C4-2B (cell line): ENCODE measurements at regions not wholly inside any gene's neighbourhood (a gene's known extent, or its start where the extent isn't known, plus 50 kb on each side); places are given as distances from the start of the nearest gene placed in this dataset.

Experiments
- CTCF ChIP-seq: fragments of 450-650 bp; conservative IDR thresholded peaks from 2 replicates; pipeline ENCODE4 v1.5.1; 2017; ENCODE audit warnings: mild to moderate bottlenecking
- ZFX ChIP-seq: fragments of 450-650 bp; IDR thresholded peaks from 2 replicates; pipeline ENCODE4 v1.6.1; 2017

GRCh38 chr16:26727848-26728247, 338.9 kb upstream of the C16orf82 start:
- TF ChIP-seq CTCF, result no peak
- TF ChIP-seq ZFX, result no peak
